ENCODE measurements at regions not wholly inside any gene's neighbourhood (a gene's known extent, or its start where the extent isn't known, plus 50 kb on each side); places are given as distances from the start of the nearest gene placed in this dataset.

- Histone ChIP-seq H3K4me3 (ENCODE audit: low read depth in 1 of 2, low read length in 1 of 2) (no peak overlapping the region), H3K27ac (no peak overlapping the region), H3K9me3 (no peaks in the 10 kb centered on the region), H3K36me3 (no peaks in the 10 kb centered on the region), H3K27me3 (no peaks in the 10 kb centered on the region), H3K4me1 (ENCODE audit: control insufficient read depth in 1 of 2, insufficient read depth in 1 of 2, low read depth in 1 of 2, low read length in 1 of 2) (no peaks in the 10 kb centered on the region)
- no peak for TF ChIP-seq CTCF (IDR thresholded peaks at IDR 0.05)
Observed at GRCh38 chr2:121003391-121003790, 267.7 kb downstream of the GLI2 start.

GRCh38 chr2:121004359-121004758, 268.7 kb downstream of the GLI2 start:
- H3K36me3 ChIP-seq: no peaks in the 10 kb centered on the region
- no peaks in the 10 kb centered on the region for H3K4me1 ChIP-seq (ENCODE audit: control insufficient read depth in 1 of 2, insufficient read depth in 1 of 2, low read depth in 1 of 2, low read length in 1 of 2)
- no peak for TF ChIP-seq CTCF (IDR thresholded peaks at IDR 0.05)
- H3K4me3 ChIP-seq (ENCODE audit: low read depth in 1 of 2, low read length in 1 of 2): no peak overlapping the region
- H3K9me3 ChIP-seq: no peaks in the 10 kb centered on the region
- no peaks in the 10 kb centered on the region for H3K27me3 ChIP-seq
- H3K27ac ChIP-seq: no peak overlapping the region

- Histone ChIP-seq H3K27ac (no peak overlapping the region), H3K36me3 (no peaks in the 10 kb centered on the region), H3K4me3 (ENCODE audit: low read depth in 1 of 2, low read length in 1 of 2) (no peak overlapping the region), H3K4me1 (ENCODE audit: control insufficient read depth in 1 of 2, insufficient read depth in 1 of 2, low read depth in 1 of 2, low read length in 1 of 2) (no peaks in the 10 kb centered on the region), H3K27me3 (no peaks in the 10 kb centered on the region), H3K9me3 (no peaks in the 10 kb centered on the region)
- TF ChIP-seq CTCF (IDR thresholded peaks at IDR 0.05): no peak
Observed at GRCh38 chr2:121004950-121005349, 269.3 kb downstream of the GLI2 start.

- Histone ChIP-seq H3K4me3 (ENCODE audit: low read depth in 1 of 2, low read length in 1 of 2) (no peak overlapping the region), H3K27ac (no peak overlapping the region), H3K36me3 (no peaks in the 10 kb centered on the region), H3K4me1 (ENCODE audit: control insufficient read depth in 1 of 2, insufficient read depth in 1 of 2, low read depth in 1 of 2, low read length in 1 of 2) (no peaks in the 10 kb centered on the region), H3K27me3 (no peaks in the 10 kb centered on the region), H3K9me3 (no peaks in the 10 kb centered on the region)
- no peak for TF ChIP-seq CTCF (IDR thresholded peaks at IDR 0.05)
Observed at GRCh38 chr2:121005453-121005852, 269.8 kb downstream of the GLI2 start.

GRCh38 chr2:121006743-121007489, 271.2 kb downstream of the GLI2 start:
- H3K27ac ChIP-seq: no peak overlapping the region

More at GRCh38 chr2:121006743-121007489, 271.2 kb downstream of the GLI2 start:
- H3K36me3 ChIP-seq: no peaks in the 10 kb centered on the region
- H3K4me3 ChIP-seq (ENCODE audit: low read depth in 1 of 2, low read length in 1 of 2): no peak overlapping the region
- H3K9me3 ChIP-seq: no peaks in the 10 kb centered on the region
- no peaks in the 10 kb centered on the region for H3K27me3 ChIP-seq
- no peak for TF ChIP-seq CTCF (IDR thresholded peaks at IDR 0.05)
- H3K4me1 ChIP-seq (ENCODE audit: control insufficient read depth in 1 of 2, insufficient read depth in 1 of 2, low read depth in 1 of 2, low read length in 1 of 2): no peaks in the 10 kb centered on the region
